ENCODE measurements at regions not wholly inside any gene's neighbourhood (a gene's known extent, or its start where the extent isn't known, plus 50 kb on each side); places are given as distances from the start of the nearest gene placed in this dataset.

DNA sequence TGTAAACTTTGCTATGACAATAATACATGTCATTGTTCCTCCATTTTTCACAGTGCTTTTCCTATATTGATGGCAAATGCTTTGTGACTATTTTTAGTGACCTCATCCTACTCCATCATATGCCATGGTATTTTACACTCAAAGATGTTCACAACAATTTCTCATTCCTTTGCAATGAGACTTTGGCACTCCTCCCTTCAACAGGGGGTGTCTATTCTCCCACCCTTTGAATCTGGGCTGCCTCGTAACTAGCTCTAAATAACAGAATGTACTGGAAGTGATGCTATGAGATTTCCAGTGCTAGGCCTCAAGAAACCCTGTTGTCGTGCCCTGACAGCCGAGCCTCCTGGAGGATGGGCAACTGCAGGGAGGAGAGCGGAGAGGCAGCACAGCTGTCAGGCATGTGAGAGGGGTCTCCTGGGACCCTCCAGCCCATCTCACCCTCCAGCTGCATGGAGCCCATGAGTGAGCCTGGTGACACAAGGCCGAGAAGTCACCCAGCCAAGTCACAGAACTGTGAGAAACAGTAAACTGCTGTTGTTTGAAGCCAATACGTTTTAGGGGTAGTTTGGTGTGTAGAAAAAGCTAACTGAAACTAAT lies 103.1 kb upstream of the APCDD1 start:
- Histone ChIP-seq H3K9me3 (ENCODE audit: control insufficient read depth in 2 of 3, insufficient read depth in 1 of 3, low read length in 3 of 3) (no peaks in the 10 kb centered on the region), H3K4me1 (ENCODE audit: control insufficient read depth in 2 of 3, insufficient read depth in 2 of 3, low read depth in 1 of 3, low read length in 3 of 3) (no peaks in the 10 kb centered on the region), H3K36me3 (ENCODE audit: control insufficient read depth in 2 of 3, insufficient read depth in 3 of 3, low read length in 3 of 3) (no peaks in the 10 kb centered on the region), H3K9ac (ENCODE audit: low read length in 3 of 3) (no peak overlapping the region), H3K27ac (ENCODE audit: low read depth in 2 of 2, low read length in 2 of 2) (no peak overlapping the region), H3K27me3 (ENCODE audit: control insufficient read depth, insufficient read depth, low read length) (no peaks in the 10 kb centered on the region), H3K4me3 (ENCODE audit: low read length in 3 of 3) (no peak overlapping the region)
- TF ChIP-seq, protein P1, sequence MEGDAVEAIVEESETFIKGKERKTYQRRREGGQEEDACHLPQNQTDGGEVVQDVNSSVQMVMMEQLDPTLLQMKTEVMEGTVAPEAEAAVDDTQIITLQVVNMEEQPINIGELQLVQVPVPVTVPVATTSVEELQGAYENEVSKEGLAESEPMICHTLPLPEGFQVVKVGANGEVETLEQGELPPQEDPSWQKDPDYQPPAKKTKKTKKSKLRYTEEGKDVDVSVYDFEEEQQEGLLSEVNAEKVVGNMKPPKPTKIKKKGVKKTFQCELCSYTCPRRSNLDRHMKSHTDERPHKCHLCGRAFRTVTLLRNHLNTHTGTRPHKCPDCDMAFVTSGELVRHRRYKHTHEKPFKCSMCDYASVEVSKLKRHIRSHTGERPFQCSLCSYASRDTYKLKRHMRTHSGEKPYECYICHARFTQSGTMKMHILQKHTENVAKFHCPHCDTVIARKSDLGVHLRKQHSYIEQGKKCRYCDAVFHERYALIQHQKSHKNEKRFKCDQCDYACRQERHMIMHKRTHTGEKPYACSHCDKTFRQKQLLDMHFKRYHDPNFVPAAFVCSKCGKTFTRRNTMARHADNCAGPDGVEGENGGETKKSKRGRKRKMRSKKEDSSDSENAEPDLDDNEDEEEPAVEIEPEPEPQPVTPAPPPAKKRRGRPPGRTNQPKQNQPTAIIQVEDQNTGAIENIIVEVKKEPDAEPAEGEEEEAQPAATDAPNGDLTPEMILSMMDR (IDR thresholded peaks at IDR 0.05; ENCODE audit: borderline replicate concordance, extremely low read depth, insufficient read depth) = no peak
- intact Hi-C loops (cut with DNase I) = no loop called here
- DNase-seq (no peak), FAIRE-seq (no peak)

DNA sequence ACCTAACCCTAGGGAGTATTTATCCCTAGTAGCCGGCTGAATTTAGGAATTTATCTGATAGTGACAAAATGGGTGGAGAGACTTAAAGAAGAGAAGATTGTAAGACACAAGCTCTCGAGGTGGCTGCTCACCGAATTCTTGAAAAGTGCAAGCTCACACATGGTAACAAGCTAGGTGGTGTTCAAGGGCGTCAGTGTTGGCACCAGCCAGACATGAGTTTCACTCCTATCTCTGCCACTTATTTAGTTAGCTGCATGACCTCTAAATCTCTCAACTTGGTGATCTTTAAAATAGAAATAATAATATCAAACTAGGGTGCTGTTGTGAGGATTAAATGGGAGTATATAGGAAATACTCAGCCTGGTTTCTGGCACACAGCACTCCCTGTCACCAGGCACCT lies 102.6 kb upstream of the APCDD1 start:
- no peak overlapping the region for H3K27ac ChIP-seq (ENCODE audit: low read depth in 2 of 2, low read length in 2 of 2)
- peaks cover 0 to 4% (median 4%) of the 10 kb centered on the region in 3 donors for H3K9me3 ChIP-seq (ENCODE audit: control insufficient read depth in 2 of 3, insufficient read depth in 1 of 3, low read length in 3 of 3)
- no peak overlapping the region for H3K9ac ChIP-seq (ENCODE audit: low read length in 3 of 3)
- DNase-seq (no peak), FAIRE-seq (no peak)
- TF ChIP-seq, protein P1 (IDR thresholded peaks at IDR 0.05; ENCODE audit: borderline replicate concordance, extremely low read depth, insufficient read depth) = no peak
- intact Hi-C loops (cut with DNase I) = no loop called here
- no peaks in the 10 kb centered on the region for H3K27me3 ChIP-seq (ENCODE audit: control insufficient read depth, insufficient read depth, low read length)
- no peaks in the 10 kb centered on the region for H3K36me3 ChIP-seq (ENCODE audit: control insufficient read depth in 2 of 3, insufficient read depth in 3 of 3, low read length in 3 of 3)
- H3K4me1 ChIP-seq (ENCODE audit: control insufficient read depth in 2 of 3, insufficient read depth in 2 of 3, low read depth in 1 of 3, low read length in 3 of 3) = no peaks in the 10 kb centered on the region
- no peak overlapping the region for H3K4me3 ChIP-seq (ENCODE audit: low read length in 3 of 3)

DNA sequence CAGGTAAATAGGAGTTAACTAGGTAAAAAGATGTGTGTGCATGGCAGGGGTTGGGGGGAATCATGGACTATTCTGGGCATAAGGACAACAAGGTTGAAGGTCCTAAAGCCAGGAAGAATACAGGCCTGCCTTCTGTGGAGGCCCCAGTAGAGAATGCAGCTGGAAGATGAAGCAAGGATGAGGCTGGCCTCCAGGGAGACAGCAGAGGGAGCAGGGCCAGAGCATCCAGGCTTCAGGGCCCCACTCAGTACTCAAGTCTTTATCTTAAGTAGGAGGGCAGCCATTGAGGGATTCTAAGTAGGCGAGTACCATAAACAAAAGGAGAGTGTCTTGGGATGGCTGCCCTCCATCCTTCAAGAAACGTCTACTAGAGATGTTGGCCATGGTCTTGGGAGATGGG lies 101.8 kb upstream of the APCDD1 start:
- DNase-seq (no peak), FAIRE-seq (no peak)
- Histone ChIP-seq H3K4me1 (ENCODE audit: control insufficient read depth in 2 of 3, insufficient read depth in 2 of 3, low read depth in 1 of 3, low read length in 3 of 3) (no peaks in the 10 kb centered on the region), H3K9ac (ENCODE audit: low read length in 3 of 3) (no peak overlapping the region), H3K4me3 (ENCODE audit: low read length in 3 of 3) (no peak overlapping the region), H3K27ac (ENCODE audit: low read depth in 2 of 2, low read length in 2 of 2) (no peak overlapping the region), H3K9me3 (ENCODE audit: control insufficient read depth in 2 of 3, insufficient read depth in 1 of 3, low read length in 3 of 3) (peaks cover 0 to 8% (median 5%) of the 10 kb centered on the region in 3 donors), H3K27me3 (ENCODE audit: control insufficient read depth, insufficient read depth, low read length) (no peaks in the 10 kb centered on the region), H3K36me3 (ENCODE audit: control insufficient read depth in 2 of 3, insufficient read depth in 3 of 3, low read length in 3 of 3) (no peaks in the 10 kb centered on the region)
- TF ChIP-seq, protein P1 (IDR thresholded peaks at IDR 0.05; ENCODE audit: borderline replicate concordance, extremely low read depth, insufficient read depth) = no peak
- intact Hi-C loops (cut with DNase I) = no loop called here

DNA sequence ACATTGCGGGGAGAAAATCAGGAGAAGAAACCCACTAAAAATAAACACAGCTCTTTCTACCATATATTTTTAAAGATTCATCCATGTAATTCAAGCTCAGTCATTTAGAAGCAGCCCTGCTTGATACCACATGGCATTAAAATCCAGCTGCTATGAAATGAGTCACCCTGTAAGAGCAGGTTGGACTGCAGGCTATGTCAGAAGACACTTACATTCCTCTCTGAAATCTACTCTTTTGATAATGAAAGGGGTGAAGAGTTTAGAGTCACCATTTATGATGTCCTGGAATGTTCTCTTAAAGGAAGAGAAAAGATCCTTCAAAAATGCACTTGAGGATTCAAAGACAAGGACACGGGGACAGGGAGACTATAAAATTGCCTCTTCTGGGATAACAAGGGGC lies 100.6 kb upstream of the APCDD1 start:
- no peak for DNase-seq
- no peak overlapping the region for H3K27ac ChIP-seq (ENCODE audit: low read depth in 2 of 2, low read length in 2 of 2)
- no peak overlapping the region for H3K9ac ChIP-seq (ENCODE audit: low read length in 3 of 3)
- no peaks in the 10 kb centered on the region for H3K36me3 ChIP-seq (ENCODE audit: control insufficient read depth in 2 of 3, insufficient read depth in 3 of 3, low read length in 3 of 3)
- TF ChIP-seq, protein P1 (IDR thresholded peaks at IDR 0.05; ENCODE audit: borderline replicate concordance, extremely low read depth, insufficient read depth) = no peak
- FAIRE-seq = no peak
- H3K4me1 ChIP-seq (ENCODE audit: control insufficient read depth in 2 of 3, insufficient read depth in 2 of 3, low read depth in 1 of 3, low read length in 3 of 3) = no peaks in the 10 kb centered on the region
- intact Hi-C loops (cut with DNase I) = no loop called here
- no peak overlapping the region for H3K4me3 ChIP-seq (ENCODE audit: low read length in 3 of 3)
- H3K27me3 ChIP-seq (ENCODE audit: control insufficient read depth, insufficient read depth, low read length) = no peaks in the 10 kb centered on the region
- peaks cover 0 to 8% (median 5%) of the 10 kb centered on the region in 3 donors for H3K9me3 ChIP-seq (ENCODE audit: control insufficient read depth in 2 of 3, insufficient read depth in 1 of 3, low read length in 3 of 3)

Measured in kidney (tissue), 13 donors.